NOMO-1 treated with DMSO at 0.1 percent for 48 hours (cell line): ENCODE measurements at regions not wholly inside any gene's neighbourhood (a gene's known extent, or its start where the extent isn't known, plus 50 kb on each side); places are given as distances from the start of the nearest gene placed in this dataset.
A peak's percentile ranks its signal among the peaks of the same experiment; 100 is the strongest.
"Not testable (repeated sequence)": the region's sequence is repeated elsewhere in the genome, so short reads cannot be mapped to it uniquely, and the experiment has no call there.

ENCODE experiments used
- DNase-seq: peaks from one replicate; lab custom pipeline; 2025; ENCODE audit not compliant: unreplicated experiment; lab: John Stamatoyannopoulos, UW

- DNase-seq: not testable (repeated sequence)
These were observed 95.6 kb downstream of the GPX5 start for GRCh38 chr6:28621268-28621667.

- not testable (repeated sequence) for DNase-seq
These were observed 97.6 kb downstream of the GPX5 start for GRCh38 chr6:28623242-28623641.

GRCh38 chr6:28626386-28626785 is 100.7 kb downstream of the GPX5 start:
- DNase-seq: not testable (repeated sequence)

- DNase-seq: no peak
These were observed 106.7 kb downstream of the GPX5 start for GRCh38 chr6:28632326-28632851.

- no peak for DNase-seq
These were observed 107.9 kb downstream of the GPX5 start for GRCh38 chr6:28633445-28634215.

GRCh38 chr6:28634411-28634760 is 108.7 kb downstream of the GPX5 start:
- no peak for DNase-seq

GRCh38 chr6:28634761-28635546 is 109.3 kb downstream of the GPX5 start:
- DNase-seq: no peak

- no peak for DNase-seq
These were observed 110.0 kb downstream of the GPX5 start for GRCh38 chr6:28635547-28636158.

- no peak for DNase-seq
These were observed 113.2 kb downstream of the GPX5 start for GRCh38 chr6:28638787-28639430.

- DNase-seq: not testable (repeated sequence)
These were observed 114.0 kb downstream of the GPX5 start for GRCh38 chr6:28639445-28640290.

GRCh38 chr6:28643017-28643740 is 117.5 kb downstream of the GPX5 start:
- DNase-seq: no peak

GRCh38 chr6:28646650-28647049 is 121.0 kb downstream of the GPX5 start:
- DNase-seq: no peak

- peak; percentile 45 for DNase-seq
These were observed 122.6 kb downstream of the GPX5 start for GRCh38 chr6:28648035-28648877.

GRCh38 chr6:28648878-28649375 is 123.2 kb downstream of the GPX5 start:
- no peak for DNase-seq

GRCh38 chr6:28651161-28651560 is 125.5 kb downstream of the GPX5 start:
- DNase-seq: no peak

- no peak for DNase-seq
These were observed 128.2 kb downstream of the GPX5 start for GRCh38 chr6:28653876-28654275.

GRCh38 chr6:28655164-28655563 is 129.5 kb downstream of the GPX5 start:
- no peak for DNase-seq

- DNase-seq: no peak
These were observed 131.0 kb downstream of the GPX5 start for GRCh38 chr6:28656715-28657114.

GRCh38 chr6:28657381-28657768 is 131.7 kb downstream of the GPX5 start:
- no peak for DNase-seq
